K562 (cell line): ENCODE measurements at regions not wholly inside any gene's neighbourhood (a gene's known extent, or its start where the extent isn't known, plus 50 kb on each side); places are given as distances from the start of the nearest gene placed in this dataset.

Experiments used
- BRD4 ChIP-seq: fragments of 200-600 bp; sonication (generic); IDR thresholded peaks from 2 replicates; pipeline ENCODE4 v1.6.1; 2017; ENCODE audit warnings: inconsistent platforms
- GABPB1 ChIP-seq: sonication (generic); formaldehyde crosslinking; IDR thresholded peaks from 2 replicates; pipeline ENCODE4 v1.8.0; 2022; ENCODE audit warnings: mild to moderate bottlenecking, missing genetic modification reagents
- POLR2A ChIP-seq: fragments of 450-650 bp; conservative IDR thresholded peaks from 2 replicates; pipeline ENCODE4 v1.6.1; 2016
- ZBTB11 ChIP-seq, 3 experiments: fragments of 200-800 bp in 1 of 3; fragments of 250-450 bp in 1 of 3; fragments of 450-650 bp in 1 of 3; sonication (Bioruptor Pico) in 1 of 3; sonication (Bioruptor generic) in 1 of 3; formaldehyde crosslinking in 1 of 3; IDR thresholded peaks; 2 replicates each; pipeline versions ENCODE4 v1.6.1 to v1.8.0; 2016 to 2022; ENCODE audit warnings: mild to moderate bottlenecking in 2 of 3, missing genetic modification characterization in 2 of 3, missing compliant biosample characterization in 1 of 3, moderate library complexity in 1 of 3
- ZFPM2 ChIP-seq: fragments of 250-450 bp; sonication (Bioruptor Pico); IDR thresholded peaks from 2 replicates; pipeline ENCODE4 v1.5.1; 2022; ENCODE audit warnings: mild to moderate bottlenecking
- TF ChIP-seq, protein P1 (sequence below), 2 experiments: IDR thresholded peaks; 2 replicates each; pipeline ENCODE4 v1.6.1; 2012; ENCODE audit warnings: improper control_type of control experiment in 2 of 2, low read depth in 2 of 2, low read length in 2 of 2, borderline replicate concordance in 1 of 2

DNA sequence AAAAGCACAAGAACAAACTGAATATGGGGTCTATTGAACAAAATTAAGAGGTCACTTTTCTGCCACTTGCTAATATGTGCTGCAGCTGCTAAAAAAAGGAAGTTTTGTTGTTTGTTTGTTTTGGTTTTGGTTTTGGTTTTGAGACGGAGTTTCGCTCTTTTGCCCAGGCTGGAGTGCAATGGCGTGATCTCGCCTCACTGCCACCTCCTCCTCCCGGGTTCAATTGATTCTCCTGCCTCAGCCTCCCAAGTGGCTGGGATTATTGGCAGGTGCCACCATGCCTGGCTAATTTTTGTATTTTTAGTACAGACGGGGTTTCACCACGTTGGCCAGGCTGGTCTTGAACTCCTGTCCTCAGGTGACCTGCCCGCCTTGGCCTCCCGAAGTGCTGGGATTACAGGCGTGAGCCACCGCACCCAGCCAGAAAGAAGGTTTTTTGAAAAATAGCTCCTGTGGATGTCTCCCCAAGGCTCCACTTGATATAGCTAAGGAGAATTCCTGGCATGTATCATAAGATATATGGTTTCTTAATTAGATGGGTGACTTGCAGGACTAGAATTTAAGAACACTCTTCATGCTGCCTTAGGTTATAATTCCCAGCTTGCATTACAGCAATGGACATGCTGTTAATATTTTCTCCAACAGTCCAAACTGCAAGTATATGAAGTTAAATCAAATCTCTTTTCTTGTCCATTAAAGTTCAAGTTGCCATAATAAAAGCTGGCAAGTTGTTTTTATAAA, 237.6 kb upstream of the AMIGO2 start:
- no peak for TF ChIP-seq ZFPM2 (CRISPR knock-in tag)
- no peak for TF ChIP-seq ZBTB11 (CRISPR knock-in tag; IDR thresholded peaks at IDR 0.05)
- no peak for TF ChIP-seq GABPB1 (CRISPR knock-in tag)
- no peak for TF ChIP-seq POLR2A
- TF ChIP-seq, protein P1, sequence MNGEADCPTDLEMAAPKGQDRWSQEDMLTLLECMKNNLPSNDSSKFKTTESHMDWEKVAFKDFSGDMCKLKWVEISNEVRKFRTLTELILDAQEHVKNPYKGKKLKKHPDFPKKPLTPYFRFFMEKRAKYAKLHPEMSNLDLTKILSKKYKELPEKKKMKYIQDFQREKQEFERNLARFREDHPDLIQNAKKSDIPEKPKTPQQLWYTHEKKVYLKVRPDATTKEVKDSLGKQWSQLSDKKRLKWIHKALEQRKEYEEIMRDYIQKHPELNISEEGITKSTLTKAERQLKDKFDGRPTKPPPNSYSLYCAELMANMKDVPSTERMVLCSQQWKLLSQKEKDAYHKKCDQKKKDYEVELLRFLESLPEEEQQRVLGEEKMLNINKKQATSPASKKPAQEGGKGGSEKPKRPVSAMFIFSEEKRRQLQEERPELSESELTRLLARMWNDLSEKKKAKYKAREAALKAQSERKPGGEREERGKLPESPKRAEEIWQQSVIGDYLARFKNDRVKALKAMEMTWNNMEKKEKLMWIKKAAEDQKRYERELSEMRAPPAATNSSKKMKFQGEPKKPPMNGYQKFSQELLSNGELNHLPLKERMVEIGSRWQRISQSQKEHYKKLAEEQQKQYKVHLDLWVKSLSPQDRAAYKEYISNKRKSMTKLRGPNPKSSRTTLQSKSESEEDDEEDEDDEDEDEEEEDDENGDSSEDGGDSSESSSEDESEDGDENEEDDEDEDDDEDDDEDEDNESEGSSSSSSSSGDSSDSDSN (IDR thresholded peaks at IDR 0.05; ENCODE audit: borderline replicate concordance in 1 of 2, low read depth in 2 of 2, low read length in 2 of 2) = no peak
- no peak for TF ChIP-seq BRD4
